ENCODE measurements at regions not wholly inside any gene's neighbourhood (a gene's known extent, or its start where the extent isn't known, plus 50 kb on each side); places are given as distances from the start of the nearest gene placed in this dataset.

DNA sequence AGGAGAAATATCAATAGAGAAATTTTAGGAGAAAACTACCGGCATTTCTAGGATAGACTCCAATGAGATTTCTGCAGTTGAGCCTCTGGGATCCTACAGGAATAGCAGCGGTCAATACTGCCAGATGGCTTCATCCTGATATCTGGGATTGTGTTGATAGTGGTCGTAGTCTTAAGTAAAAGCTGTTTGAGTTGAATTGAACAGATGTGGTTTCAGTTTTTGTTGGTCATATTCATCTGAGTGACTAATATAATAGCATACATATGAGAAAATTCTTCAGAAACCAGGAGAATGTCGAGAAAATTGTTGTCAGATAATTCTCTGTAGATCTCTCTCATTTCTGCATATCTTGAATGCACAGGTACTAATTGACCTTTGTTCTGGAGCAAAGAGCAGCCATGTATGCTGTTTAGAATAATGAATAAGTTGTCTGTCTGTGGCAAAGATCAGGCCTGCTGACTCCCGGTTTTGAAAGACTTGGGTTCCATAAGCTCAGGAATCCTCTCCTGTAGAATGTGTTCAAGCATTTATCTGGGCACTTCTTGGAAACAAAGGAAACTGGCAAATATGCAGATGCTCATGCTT, 288.1 kb downstream of the TMX3 start:
- Mint-ChIP-seq H3K9me3 (ENCODE audit: unreplicated experiment) (no peaks in the 10 kb centered on the region), H3K36me3 (ENCODE audit: low read depth, unreplicated experiment) (no peaks in the 10 kb centered on the region), H3K27ac (ENCODE audit: unreplicated experiment) (no peak overlapping the region), H3K27me3 (ENCODE audit: unreplicated experiment) (no peaks in the 10 kb centered on the region), H3K4me3 (ENCODE audit: unreplicated experiment) (no peak overlapping the region), H3K4me1 (ENCODE audit: unreplicated experiment) (no peaks in the 10 kb centered on the region)
- TF ChIP-seq, protein P1, sequence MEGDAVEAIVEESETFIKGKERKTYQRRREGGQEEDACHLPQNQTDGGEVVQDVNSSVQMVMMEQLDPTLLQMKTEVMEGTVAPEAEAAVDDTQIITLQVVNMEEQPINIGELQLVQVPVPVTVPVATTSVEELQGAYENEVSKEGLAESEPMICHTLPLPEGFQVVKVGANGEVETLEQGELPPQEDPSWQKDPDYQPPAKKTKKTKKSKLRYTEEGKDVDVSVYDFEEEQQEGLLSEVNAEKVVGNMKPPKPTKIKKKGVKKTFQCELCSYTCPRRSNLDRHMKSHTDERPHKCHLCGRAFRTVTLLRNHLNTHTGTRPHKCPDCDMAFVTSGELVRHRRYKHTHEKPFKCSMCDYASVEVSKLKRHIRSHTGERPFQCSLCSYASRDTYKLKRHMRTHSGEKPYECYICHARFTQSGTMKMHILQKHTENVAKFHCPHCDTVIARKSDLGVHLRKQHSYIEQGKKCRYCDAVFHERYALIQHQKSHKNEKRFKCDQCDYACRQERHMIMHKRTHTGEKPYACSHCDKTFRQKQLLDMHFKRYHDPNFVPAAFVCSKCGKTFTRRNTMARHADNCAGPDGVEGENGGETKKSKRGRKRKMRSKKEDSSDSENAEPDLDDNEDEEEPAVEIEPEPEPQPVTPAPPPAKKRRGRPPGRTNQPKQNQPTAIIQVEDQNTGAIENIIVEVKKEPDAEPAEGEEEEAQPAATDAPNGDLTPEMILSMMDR (IDR thresholded peaks at IDR 0.05; ENCODE audit: unreplicated experiment), result no peak
- DNase-seq (ENCODE audit: low spot score), result no peak

DNA sequence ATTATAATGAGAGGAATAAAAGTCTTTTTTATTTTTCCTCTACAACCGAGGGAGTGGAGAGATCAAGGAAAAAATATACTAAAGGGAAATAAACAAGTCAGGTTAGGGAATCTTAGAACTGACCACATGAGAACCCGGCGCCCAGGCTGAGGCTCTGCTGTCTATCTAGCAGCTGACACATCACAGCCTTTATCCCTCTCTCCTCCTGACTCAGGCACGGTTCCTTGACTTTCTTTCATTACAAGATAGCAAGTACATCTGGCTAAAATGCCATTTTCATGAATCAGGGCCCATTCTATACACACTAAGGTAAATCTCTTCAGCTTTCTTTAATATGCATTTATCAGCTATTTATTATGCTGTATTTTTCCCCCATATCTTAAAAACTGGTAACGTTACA, 296.0 kb downstream of the TMX3 start:
- H3K9me3 Mint-ChIP-seq (ENCODE audit: unreplicated experiment), result no peaks in the 10 kb centered on the region
- no peaks in the 10 kb centered on the region for H3K36me3 Mint-ChIP-seq (ENCODE audit: low read depth, unreplicated experiment)
- no peak overlapping the region for H3K27ac Mint-ChIP-seq (ENCODE audit: unreplicated experiment)
- peaks cover 3% of the 10 kb centered on the region for H3K4me1 Mint-ChIP-seq (ENCODE audit: unreplicated experiment)
- TF ChIP-seq, protein P1 (IDR thresholded peaks at IDR 0.05; ENCODE audit: unreplicated experiment), result no peak
- DNase-seq (ENCODE audit: low spot score), result no peak
- H3K4me3 Mint-ChIP-seq (ENCODE audit: unreplicated experiment), result no peak overlapping the region
- H3K27me3 Mint-ChIP-seq (ENCODE audit: unreplicated experiment), result no peaks in the 10 kb centered on the region

DNA sequence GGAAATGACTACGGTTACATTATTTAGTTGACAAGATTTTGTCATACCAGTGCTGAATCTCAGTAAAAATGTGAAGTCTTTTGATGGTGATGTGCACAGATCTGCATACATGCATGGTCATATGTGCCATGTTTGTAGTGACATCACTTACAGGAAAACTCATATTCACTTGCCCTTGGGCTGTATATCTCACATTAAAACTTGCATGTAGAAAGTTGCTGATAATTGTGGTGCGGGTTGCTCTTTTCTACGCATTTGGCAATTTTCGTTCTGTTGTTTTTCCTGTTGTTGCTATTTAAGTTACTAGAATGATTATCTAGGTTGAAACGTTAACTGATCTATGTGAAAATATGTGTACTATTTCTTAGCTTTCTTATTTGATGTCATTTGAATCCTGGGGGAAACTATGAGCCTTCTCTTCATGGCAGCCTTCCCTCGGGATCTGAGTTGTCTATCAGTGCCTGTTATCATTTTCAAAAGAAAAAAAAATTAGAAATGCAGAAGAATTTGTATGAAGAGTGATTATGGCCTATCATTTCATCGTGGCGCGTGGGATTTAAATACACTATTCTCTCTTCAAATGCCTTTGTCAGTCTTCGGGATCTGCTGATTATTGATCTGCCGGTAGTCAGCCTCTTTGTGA, 296.6 kb downstream of the TMX3 start:
- Mint-ChIP-seq H3K27ac (ENCODE audit: unreplicated experiment) (no peak overlapping the region), H3K4me1 (ENCODE audit: unreplicated experiment) (peaks cover 3% of the 10 kb centered on the region), H3K4me3 (ENCODE audit: unreplicated experiment) (no peak overlapping the region), H3K36me3 (ENCODE audit: low read depth, unreplicated experiment) (no peaks in the 10 kb centered on the region), H3K9me3 (ENCODE audit: unreplicated experiment) (no peaks in the 10 kb centered on the region), H3K27me3 (ENCODE audit: unreplicated experiment) (no peaks in the 10 kb centered on the region)
- TF ChIP-seq, protein P1 (IDR thresholded peaks at IDR 0.05; ENCODE audit: unreplicated experiment), result no peak
- DNase-seq (ENCODE audit: low spot score), result no peak

DNA sequence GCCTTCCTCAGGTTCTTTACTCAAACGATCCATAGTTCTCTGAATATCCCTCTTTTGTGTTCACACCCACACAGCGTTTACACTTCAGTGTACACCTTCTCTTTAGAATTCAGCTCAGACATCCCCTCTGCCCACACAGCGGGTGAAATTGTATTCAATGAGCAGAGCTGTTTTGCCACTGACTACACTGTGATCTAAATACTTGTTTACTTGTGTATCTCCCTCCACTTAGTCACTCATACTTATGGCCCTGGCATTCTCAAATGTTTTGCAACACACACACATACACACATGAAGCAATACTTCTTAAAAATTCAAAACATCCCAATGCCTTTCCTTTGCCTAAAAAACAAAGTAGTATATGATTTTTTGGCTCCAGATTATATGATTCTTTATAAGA, 297.1 kb downstream of the TMX3 start:
- no peaks in the 10 kb centered on the region for H3K36me3 Mint-ChIP-seq (ENCODE audit: low read depth, unreplicated experiment)
- H3K4me3 Mint-ChIP-seq (ENCODE audit: unreplicated experiment), result no peak overlapping the region
- no peak for DNase-seq (ENCODE audit: low spot score)
- TF ChIP-seq, protein P1 (IDR thresholded peaks at IDR 0.05; ENCODE audit: unreplicated experiment), result no peak
- H3K27me3 Mint-ChIP-seq (ENCODE audit: unreplicated experiment), result no peaks in the 10 kb centered on the region
- no peaks in the 10 kb centered on the region for H3K9me3 Mint-ChIP-seq (ENCODE audit: unreplicated experiment)
- H3K27ac Mint-ChIP-seq (ENCODE audit: unreplicated experiment), result no peak overlapping the region
- peaks cover 3% of the 10 kb centered on the region for H3K4me1 Mint-ChIP-seq (ENCODE audit: unreplicated experiment)

DNA sequence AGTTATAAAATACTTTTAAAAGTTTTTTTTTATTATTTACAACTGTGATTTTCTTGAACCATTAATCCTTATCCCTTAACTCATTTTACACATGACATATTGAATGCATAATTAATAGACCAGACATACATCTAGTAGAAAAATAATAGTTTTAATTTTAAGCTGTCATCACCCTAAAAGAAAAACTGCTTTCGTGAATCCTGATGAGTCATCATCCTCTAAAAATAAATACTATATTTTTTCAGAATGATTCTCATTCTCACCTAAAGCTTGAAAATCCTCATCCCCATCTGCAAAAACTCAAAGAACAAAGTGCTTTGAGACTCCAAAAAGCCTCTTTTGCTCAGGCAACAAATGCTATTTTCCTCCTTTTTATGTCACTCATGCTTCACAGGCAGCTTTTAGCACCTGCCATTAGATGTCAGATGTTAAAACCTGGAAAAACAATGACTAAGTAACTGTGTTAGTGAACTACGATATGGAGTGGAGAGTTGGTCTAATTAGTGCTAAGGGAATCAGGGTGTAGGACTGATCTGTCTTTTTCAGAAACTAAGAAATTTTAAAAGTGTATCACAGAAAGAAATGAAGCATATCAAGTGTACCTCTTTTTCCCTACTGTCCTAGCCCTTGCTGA, 297.6 kb downstream of the TMX3 start:
- no peak overlapping the region for H3K4me3 Mint-ChIP-seq (ENCODE audit: unreplicated experiment)
- H3K27me3 Mint-ChIP-seq (ENCODE audit: unreplicated experiment), result no peaks in the 10 kb centered on the region
- DNase-seq (ENCODE audit: low spot score), result no peak
- H3K36me3 Mint-ChIP-seq (ENCODE audit: low read depth, unreplicated experiment), result no peaks in the 10 kb centered on the region
- no peak overlapping the region for H3K27ac Mint-ChIP-seq (ENCODE audit: unreplicated experiment)
- TF ChIP-seq, protein P1 (IDR thresholded peaks at IDR 0.05; ENCODE audit: unreplicated experiment), result no peak
- no peaks in the 10 kb centered on the region for H3K9me3 Mint-ChIP-seq (ENCODE audit: unreplicated experiment)
- H3K4me1 Mint-ChIP-seq (ENCODE audit: unreplicated experiment), result peaks cover 3% of the 10 kb centered on the region
